Activated naive CD4-positive, alpha-beta T cell treated with anti-CD3 and anti-CD28 coated beads, Interleukin-2, amount 10 ng/mL, durations not matched to agents 7 days and 5 days (primary cell): ENCODE measurements at regions not wholly inside any gene's neighbourhood (a gene's known extent, or its start where the extent isn't known, plus 50 kb on each side); places are given as distances from the start of the nearest gene placed in this dataset.

ENCODE experiments used
- CTCF ChIA-PET: fragments of 350-600 bp; sonication (Branson Sonifier 250); formaldehyde crosslinking; loops from one replicate; lab custom pipeline; 2021; ENCODE audit warnings: antibody characterized with exemption; lab: Charles Lee
- DNase-seq: peaks from one replicate; pipeline ENCODE4 v3.0.0-alpha.2; 2020
- H3K27ac Mint-ChIP-seq: one replicate; pipeline ENCODE4 v1.8.0; 2021; ENCODE audit warnings: mild to moderate bottlenecking, moderate library complexity, mixed read lengths
- H3K27me3 Mint-ChIP-seq: one replicate; pipeline ENCODE4 v1.8.0; 2021; ENCODE audit warnings: mild to moderate bottlenecking, mixed read lengths
- H3K36me3 Mint-ChIP-seq: one replicate; pipeline ENCODE4 v1.8.0; 2021; ENCODE audit warnings: mixed read lengths
- H3K4me1 Mint-ChIP-seq: one replicate; pipeline ENCODE4 v1.8.0; 2021; ENCODE audit warnings: mixed read lengths
- H3K4me3 Mint-ChIP-seq: one replicate; pipeline ENCODE4 v1.8.0; 2021; ENCODE audit warnings: mild to moderate bottlenecking, moderate library complexity, mixed read lengths
- H3K9me3 Mint-ChIP-seq: one replicate; pipeline ENCODE4 v1.8.0; 2021; ENCODE audit warnings: mixed read lengths

GRCh38 chr1:193629875-193630274 is 443.5 kb upstream of the B3GALT2 start:
- CTCF ChIA-PET, result no interaction called here
- H3K4me3 Mint-ChIP-seq, result no peak overlapping the region
- no peak overlapping the region for H3K27ac Mint-ChIP-seq
- peaks cover 3% of the 10 kb centered on the region for H3K36me3 Mint-ChIP-seq
- H3K4me1 Mint-ChIP-seq, result peaks cover 8% of the 10 kb centered on the region
- DNase-seq, result no peak
- H3K9me3 Mint-ChIP-seq, result peaks cover 3% of the 10 kb centered on the region
- H3K27me3 Mint-ChIP-seq, result no peaks in the 10 kb centered on the region

- Mint-ChIP-seq H3K27ac (no peak overlapping the region), H3K9me3 (peaks cover 1% of the 10 kb centered on the region), H3K36me3 (peaks cover 3% of the 10 kb centered on the region), H3K27me3 (no peaks in the 10 kb centered on the region), H3K4me1 (no peaks in the 10 kb centered on the region), H3K4me3 (no peak overlapping the region)
- no peak for DNase-seq
- CTCF ChIA-PET, result no interaction called here
Observed at GRCh38 chr1:193626695-193627094, 440.3 kb upstream of the B3GALT2 start.

- CTCF ChIA-PET, result no interaction called here
- H3K36me3 Mint-ChIP-seq, result peaks cover under 1% of the 10 kb centered on the region
- no peaks in the 10 kb centered on the region for H3K9me3 Mint-ChIP-seq
- H3K4me3 Mint-ChIP-seq, result no peak overlapping the region
- DNase-seq, result no peak
- no peaks in the 10 kb centered on the region for H3K27me3 Mint-ChIP-seq
- H3K4me1 Mint-ChIP-seq, result no peaks in the 10 kb centered on the region
- H3K27ac Mint-ChIP-seq, result no peak overlapping the region
Observed at GRCh38 chr1:193625255-193625654, 438.8 kb upstream of the B3GALT2 start.

GRCh38 chr1:193619911-193620310 is 433.5 kb upstream of the B3GALT2 start:
- Mint-ChIP-seq H3K27ac (no peak overlapping the region), H3K27me3 (no peaks in the 10 kb centered on the region), H3K4me3 (no peak overlapping the region), H3K4me1 (peaks cover 2% of the 10 kb centered on the region), H3K9me3 (peaks cover 4% of the 10 kb centered on the region), H3K36me3 (no peaks in the 10 kb centered on the region)
- DNase-seq, result no peak
- CTCF ChIA-PET, result no interaction called here

GRCh38 chr1:193614817-193615216 is 428.4 kb upstream of the B3GALT2 start:
- Mint-ChIP-seq H3K36me3 (no peaks in the 10 kb centered on the region), H3K9me3 (peaks cover 4% of the 10 kb centered on the region), H3K4me3 (no peak overlapping the region), H3K27ac (no peak overlapping the region), H3K4me1 (peaks cover 6% of the 10 kb centered on the region), H3K27me3 (no peaks in the 10 kb centered on the region)
- DNase-seq, result no peak
- CTCF ChIA-PET, result no interaction called here

GRCh38 chr1:193614275-193614674 is 427.9 kb upstream of the B3GALT2 start:
- peaks cover 9% of the 10 kb centered on the region for H3K4me1 Mint-ChIP-seq
- no peak overlapping the region for H3K27ac Mint-ChIP-seq
- no peak overlapping the region for H3K4me3 Mint-ChIP-seq
- peaks cover 2% of the 10 kb centered on the region for H3K9me3 Mint-ChIP-seq
- CTCF ChIA-PET, result no interaction called here
- no peaks in the 10 kb centered on the region for H3K36me3 Mint-ChIP-seq
- no peaks in the 10 kb centered on the region for H3K27me3 Mint-ChIP-seq
- no peak for DNase-seq

- Mint-ChIP-seq H3K36me3 (no peaks in the 10 kb centered on the region), H3K27me3 (no peaks in the 10 kb centered on the region), H3K4me1 (peaks cover 13% of the 10 kb centered on the region), H3K4me3 (no peak overlapping the region), H3K27ac (no peak overlapping the region), H3K9me3 (peaks cover 5% of the 10 kb centered on the region)
- no peak for DNase-seq
- CTCF ChIA-PET, result no interaction called here
Observed at GRCh38 chr1:193613041-193613440, 426.6 kb upstream of the B3GALT2 start.

GRCh38 chr1:193609592-193609991 is 423.2 kb upstream of the B3GALT2 start:
- no peak for DNase-seq
- H3K4me3 Mint-ChIP-seq, result no peak overlapping the region
- H3K9me3 Mint-ChIP-seq, result peaks cover 3% of the 10 kb centered on the region
- CTCF ChIA-PET, result no interaction called here
- H3K27ac Mint-ChIP-seq, result no peak overlapping the region
- H3K27me3 Mint-ChIP-seq, result no peaks in the 10 kb centered on the region
- peaks cover 8% of the 10 kb centered on the region for H3K4me1 Mint-ChIP-seq
- no peaks in the 10 kb centered on the region for H3K36me3 Mint-ChIP-seq

GRCh38 chr1:193607787-193608186 is 421.4 kb upstream of the B3GALT2 start:
- CTCF ChIA-PET, result interaction anchor here (1.2 kb wide), 1 partner anchor 9 kb away, joined by 3 read pairs; no protein-coding TSS in a partner anchor
- H3K27me3 Mint-ChIP-seq, result no peaks in the 10 kb centered on the region

GRCh38 chr1:193606035-193606434 is 419.6 kb upstream of the B3GALT2 start:
- Mint-ChIP-seq H3K27ac (no peak overlapping the region), H3K36me3 (no peaks in the 10 kb centered on the region), H3K4me1 (peaks cover 8% of the 10 kb centered on the region), H3K9me3 (peaks cover 3% of the 10 kb centered on the region), H3K27me3 (no peaks in the 10 kb centered on the region), H3K4me3 (no peak overlapping the region)
- no peak for DNase-seq
- CTCF ChIA-PET, result no interaction called here

More at GRCh38 chr1:193607787-193608186, 421.4 kb upstream of the B3GALT2 start:
- DNase-seq, result no peak
- peaks cover 3% of the 10 kb centered on the region for H3K9me3 Mint-ChIP-seq
- H3K27ac Mint-ChIP-seq, result no peak overlapping the region
- H3K4me3 Mint-ChIP-seq, result no peak overlapping the region
- no peaks in the 10 kb centered on the region for H3K36me3 Mint-ChIP-seq
- peaks cover 8% of the 10 kb centered on the region for H3K4me1 Mint-ChIP-seq

GRCh38 chr1:193602705-193603104 is 416.3 kb upstream of the B3GALT2 start:
- Mint-ChIP-seq H3K4me1 (no peaks in the 10 kb centered on the region), H3K27me3 (no peaks in the 10 kb centered on the region), H3K9me3 (peaks cover 2% of the 10 kb centered on the region), H3K27ac (no peak overlapping the region), H3K36me3 (peaks cover 2% of the 10 kb centered on the region), H3K4me3 (no peak overlapping the region)
- no peak for DNase-seq
- CTCF ChIA-PET, result no interaction called here

GRCh38 chr1:193593147-193593885 is 406.9 kb upstream of the B3GALT2 start:
- no peak for DNase-seq
- peaks cover 4% of the 10 kb centered on the region for H3K27me3 Mint-ChIP-seq
- peaks cover 18% of the 10 kb centered on the region for H3K4me1 Mint-ChIP-seq
- H3K27ac Mint-ChIP-seq, result no peak overlapping the region
- CTCF ChIA-PET, result no interaction called here
- H3K36me3 Mint-ChIP-seq, result peaks cover 4% of the 10 kb centered on the region
- H3K9me3 Mint-ChIP-seq, result no peaks in the 10 kb centered on the region
- no peak overlapping the region for H3K4me3 Mint-ChIP-seq

- Mint-ChIP-seq H3K36me3 (peaks cover 4% of the 10 kb centered on the region), H3K9me3 (no peaks in the 10 kb centered on the region), H3K4me1 (peaks cover 18% of the 10 kb centered on the region), H3K27ac (no peak overlapping the region), H3K4me3 (no peak overlapping the region), H3K27me3 (peaks cover 4% of the 10 kb centered on the region)
- CTCF ChIA-PET, result interaction anchor here (0.8 kb wide), 1 partner anchor 52 kb away, joined by 3 read pairs; no protein-coding TSS in a partner anchor
- DNase-seq, result no peak
Observed at GRCh38 chr1:193592317-193592716, 405.9 kb upstream of the B3GALT2 start.

GRCh38 chr1:193590102-193590501 is 403.7 kb upstream of the B3GALT2 start:
- Mint-ChIP-seq H3K27me3 (no peaks in the 10 kb centered on the region), H3K27ac (no peak overlapping the region), H3K9me3 (no peaks in the 10 kb centered on the region), H3K36me3 (no peaks in the 10 kb centered on the region), H3K4me3 (no peak overlapping the region), H3K4me1 (peaks cover 18% of the 10 kb centered on the region)
- CTCF ChIA-PET, result no interaction called here
- DNase-seq, result no peak

GRCh38 chr1:193589597-193590040 is 403.2 kb upstream of the B3GALT2 start:
- H3K27me3 Mint-ChIP-seq, result no peaks in the 10 kb centered on the region
- no peaks in the 10 kb centered on the region for H3K9me3 Mint-ChIP-seq
- no peak for DNase-seq
- peaks cover 18% of the 10 kb centered on the region for H3K4me1 Mint-ChIP-seq
- CTCF ChIA-PET, result no interaction called here
- H3K4me3 Mint-ChIP-seq, result no peak overlapping the region
- H3K27ac Mint-ChIP-seq, result no peak overlapping the region
- H3K36me3 Mint-ChIP-seq, result no peaks in the 10 kb centered on the region
